ENCODE measurements at regions not wholly inside any gene's neighbourhood (a gene's known extent, or its start where the extent isn't known, plus 50 kb on each side); places are given as distances from the start of the nearest gene placed in this dataset.

DNA sequence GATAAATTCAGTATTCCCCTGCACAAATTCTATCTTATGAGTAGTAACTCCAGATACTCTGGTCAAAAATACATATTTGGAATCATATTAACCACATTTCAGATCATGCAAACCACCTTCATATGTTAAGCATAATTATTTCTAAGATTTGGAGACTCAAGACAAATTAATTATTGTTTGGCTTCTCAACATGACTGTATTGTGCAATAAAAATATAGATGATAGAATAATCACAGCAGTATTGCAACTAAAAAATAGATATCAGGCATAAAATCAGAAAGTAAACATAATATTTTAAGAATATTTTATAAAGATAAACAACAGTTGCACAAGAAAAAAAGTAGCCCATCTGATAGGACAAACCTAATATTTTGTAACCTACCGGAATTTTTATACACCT, 1767.6 kb upstream of the NUDT12 start:
- Histone ChIP-seq H3K4me2 (ENCODE audit: insufficient read depth, low read length) (no peak overlapping the region), H3K9me1 (replicated peaks; ENCODE audit: control insufficient read depth, extremely low read depth, insufficient read depth, low read length) (no peaks in the 10 kb centered on the region), H3K79me2 (ENCODE audit: control insufficient read depth, insufficient read depth, low read length) (no peaks in the 10 kb centered on the region), H3K27ac (ENCODE audit: insufficient read depth, low read depth, low read length) (no peak overlapping the region), H3K9me3 (replicated peaks; ENCODE audit: control insufficient read depth, insufficient read depth, low read length) (no peaks in the 10 kb centered on the region), H4K20me1 (replicated peaks; ENCODE audit: control insufficient read depth, extremely low read depth, insufficient read depth, low read length) (no peaks in the 10 kb centered on the region), H3K9ac (replicated peaks; ENCODE audit: extremely low read depth, insufficient read depth, low read length) (no peak overlapping the region), H3K27me3 (ENCODE audit: control insufficient read depth in 2 of 2, insufficient read depth in 2 of 2, low read length in 2 of 2) (no peaks in the 10 kb centered on the region), H2AFZ (ENCODE audit: low read depth, low read length) (no peak overlapping the region), H3K4me3 (replicated peaks in 1 of 3; ENCODE audit: insufficient read depth in 1 of 3, low read depth in 1 of 3, low read length in 3 of 3) (no peak overlapping the region), H3K36me3 (ENCODE audit: control insufficient read depth in 2 of 2, extremely low read depth in 1 of 2, insufficient read depth in 2 of 2, low read length in 2 of 2) (no peaks in the 10 kb centered on the region), H3K4me1 (ENCODE audit: control insufficient read depth, extremely low read depth, insufficient read depth, low read length) (no peaks in the 10 kb centered on the region)
- FAIRE-seq: no peak
- TF ChIP-seq POLR2A (IDR thresholded peaks at IDR 0.05; ENCODE audit: low read depth, low read length) (no peak), POLR2AphosphoS5 (IDR thresholded peaks at IDR 0.05; ENCODE audit: insufficient read depth, low read depth, low read length) (no peak), GATA2 (IDR thresholded peaks at IDR 0.05; ENCODE audit: insufficient read depth, insufficient read length, low read depth, low read length) (no peak), MYC (IDR thresholded peaks at IDR 0.05; ENCODE audit: low read depth, low read length) (no peak), FOS (IDR thresholded peaks at IDR 0.05; ENCODE audit: borderline replicate concordance, insufficient read depth, low read length) (no peak), EZH2 (IDR thresholded peaks at IDR 0.05; ENCODE audit: borderline replicate concordance, low read depth, low read length, severe bottlenecking) (no peak), JUN (IDR thresholded peaks at IDR 0.05; ENCODE audit: borderline replicate concordance, insufficient read depth, insufficient read length, low read depth) (no peak)
- TF ChIP-seq, protein P1, sequence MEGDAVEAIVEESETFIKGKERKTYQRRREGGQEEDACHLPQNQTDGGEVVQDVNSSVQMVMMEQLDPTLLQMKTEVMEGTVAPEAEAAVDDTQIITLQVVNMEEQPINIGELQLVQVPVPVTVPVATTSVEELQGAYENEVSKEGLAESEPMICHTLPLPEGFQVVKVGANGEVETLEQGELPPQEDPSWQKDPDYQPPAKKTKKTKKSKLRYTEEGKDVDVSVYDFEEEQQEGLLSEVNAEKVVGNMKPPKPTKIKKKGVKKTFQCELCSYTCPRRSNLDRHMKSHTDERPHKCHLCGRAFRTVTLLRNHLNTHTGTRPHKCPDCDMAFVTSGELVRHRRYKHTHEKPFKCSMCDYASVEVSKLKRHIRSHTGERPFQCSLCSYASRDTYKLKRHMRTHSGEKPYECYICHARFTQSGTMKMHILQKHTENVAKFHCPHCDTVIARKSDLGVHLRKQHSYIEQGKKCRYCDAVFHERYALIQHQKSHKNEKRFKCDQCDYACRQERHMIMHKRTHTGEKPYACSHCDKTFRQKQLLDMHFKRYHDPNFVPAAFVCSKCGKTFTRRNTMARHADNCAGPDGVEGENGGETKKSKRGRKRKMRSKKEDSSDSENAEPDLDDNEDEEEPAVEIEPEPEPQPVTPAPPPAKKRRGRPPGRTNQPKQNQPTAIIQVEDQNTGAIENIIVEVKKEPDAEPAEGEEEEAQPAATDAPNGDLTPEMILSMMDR (IDR thresholded peaks at IDR 0.05; ENCODE audit: extremely low read depth in 1 of 2, insufficient read depth in 1 of 2, low read depth in 1 of 2, low read length in 2 of 2): no peak
- TF ChIP-seq, protein P2, sequence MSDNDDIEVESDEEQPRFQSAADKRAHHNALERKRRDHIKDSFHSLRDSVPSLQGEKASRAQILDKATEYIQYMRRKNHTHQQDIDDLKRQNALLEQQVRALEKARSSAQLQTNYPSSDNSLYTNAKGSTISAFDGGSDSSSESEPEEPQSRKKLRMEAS (IDR thresholded peaks at IDR 0.05; ENCODE audit: insufficient read depth, insufficient read length): no peak
- intact Hi-C loops (cut with micrococcal nuclease) (no loop called here), dilution Hi-C loops (cut with MboI; ENCODE audit: extremely low pct_ligation_motif_present, low sequenced_read_pairs) (no loop called here)
- no TSS peak for BruUV-seq (replicated peaks)
- DNase-seq (ENCODE audit: low read depth, low spot score): no peak
- ChIA-PET POLR2A (no interaction called here), CTCF (no interaction called here)

Measured in endothelial cell of umbilical vein (primary cell).